ENCODE measurements at regions not wholly inside any gene's neighbourhood (a gene's known extent, or its start where the extent isn't known, plus 50 kb on each side); places are given as distances from the start of the nearest gene placed in this dataset.

GRCh38 chr14:27484633-27485032 is 886.8 kb upstream of the NOVA1 start:
- TF ChIP-seq CTCF (IDR thresholded peaks at IDR 0.05) (no peak), POLR2A (IDR thresholded peaks at IDR 0.05) (no peak), POLR2AphosphoS5 (IDR thresholded peaks at IDR 0.05) (no peak)

Measured in gastroesophageal sphincter (tissue), 3 donors.